DMS114 treated with DMSO at 0.1 percent for 48 hours (cell line): ENCODE measurements at regions not wholly inside any gene's neighbourhood (a gene's known extent, or its start where the extent isn't known, plus 50 kb on each side); places are given as distances from the start of the nearest gene placed in this dataset.

Experiments used
- DNase-seq: peaks from one replicate; lab custom pipeline; 2025; ENCODE audit not compliant: unreplicated experiment; lab: John Stamatoyannopoulos, UW

- DNase-seq: no peak
Measured at GRCh38 chr11:91773090-91773489, 451.5 kb upstream of the FAT3 start.

DNA sequence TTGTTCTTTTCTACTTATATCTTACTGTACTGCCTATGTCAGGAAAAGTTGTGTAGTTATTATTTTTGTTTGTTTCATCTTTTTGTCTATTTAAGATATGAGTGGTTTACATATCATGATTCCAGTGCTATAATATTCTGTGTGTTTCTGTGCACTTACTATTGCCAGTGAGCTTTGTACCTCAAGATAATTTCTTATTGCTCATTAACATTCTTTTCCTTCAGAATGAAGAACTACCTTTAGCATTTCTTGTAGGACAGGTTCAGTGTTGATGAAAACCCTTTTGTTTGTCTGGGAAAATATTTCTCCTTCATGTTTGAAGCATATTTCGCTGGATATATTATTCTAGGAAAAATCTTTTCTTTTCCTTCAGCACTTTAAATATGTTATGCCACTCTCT is 452.7 kb upstream of the FAT3 start:
- DNase-seq: no peak

- DNase-seq: no peak
Measured at GRCh38 chr11:91768783-91769182, 455.8 kb upstream of the FAT3 start.

- no peak for DNase-seq
Measured at GRCh38 chr11:91763331-91763730, 461.3 kb upstream of the FAT3 start.

- no peak for DNase-seq
Measured at GRCh38 chr11:91761406-91762025, 463.1 kb upstream of the FAT3 start.

DNA sequence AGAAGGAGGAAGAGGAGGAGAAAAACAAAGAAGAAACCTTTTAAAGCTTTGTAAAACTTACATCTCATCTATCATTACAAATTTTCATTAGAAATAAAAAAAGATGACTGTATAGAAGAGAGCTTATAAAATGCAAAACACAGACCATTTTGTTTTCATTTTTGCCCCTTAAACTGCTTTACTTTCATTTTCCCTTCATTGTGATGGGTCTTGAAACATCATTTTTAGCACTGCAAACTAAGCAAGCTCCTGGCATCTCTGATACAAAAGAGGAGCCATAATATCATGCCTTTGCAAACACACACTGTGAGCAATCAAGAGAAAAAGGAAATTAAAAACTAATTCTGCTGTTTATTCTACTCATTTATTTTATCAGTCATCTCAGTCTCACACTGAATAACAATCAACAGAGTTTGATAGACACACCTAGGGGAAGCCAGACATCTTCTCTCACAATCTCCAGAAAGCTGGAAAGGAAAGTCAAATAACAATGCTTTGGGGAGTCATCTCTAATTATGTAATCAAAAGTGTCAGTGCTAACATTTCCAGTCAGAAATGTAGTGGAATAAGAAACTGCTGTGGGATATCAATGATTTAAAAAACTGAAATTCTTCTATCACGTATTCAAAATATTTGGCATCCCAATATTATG is 467.7 kb upstream of the FAT3 start:
- no peak for DNase-seq

- no peak for DNase-seq
Measured at GRCh38 chr11:91755951-91756707, 468.5 kb upstream of the FAT3 start.

GRCh38 chr11:91755526-91755925 is 469.1 kb upstream of the FAT3 start:
- DNase-seq: no peak

DNA sequence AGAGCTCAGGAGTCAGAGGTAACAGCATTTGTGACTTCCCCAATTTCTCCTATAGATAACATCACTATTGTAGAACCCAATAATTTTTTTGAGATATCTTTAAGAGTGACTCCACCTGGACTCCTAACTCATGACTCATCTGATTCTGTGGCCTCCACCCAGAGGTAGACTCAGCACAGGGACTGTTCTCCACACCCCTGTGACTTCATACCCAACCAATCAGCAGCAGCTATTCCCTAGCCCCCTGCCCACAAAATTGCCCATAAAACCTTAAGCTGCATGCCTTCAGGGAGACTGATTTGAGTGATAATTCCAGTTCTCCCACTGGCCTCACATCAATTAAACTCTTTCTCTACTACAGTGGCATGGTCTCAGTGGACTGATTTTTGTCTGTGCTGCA is 475.4 kb upstream of the FAT3 start:
- no peak for DNase-seq

- no peak for DNase-seq
Measured at GRCh38 chr11:91742155-91742554, 482.5 kb upstream of the FAT3 start.

DNA sequence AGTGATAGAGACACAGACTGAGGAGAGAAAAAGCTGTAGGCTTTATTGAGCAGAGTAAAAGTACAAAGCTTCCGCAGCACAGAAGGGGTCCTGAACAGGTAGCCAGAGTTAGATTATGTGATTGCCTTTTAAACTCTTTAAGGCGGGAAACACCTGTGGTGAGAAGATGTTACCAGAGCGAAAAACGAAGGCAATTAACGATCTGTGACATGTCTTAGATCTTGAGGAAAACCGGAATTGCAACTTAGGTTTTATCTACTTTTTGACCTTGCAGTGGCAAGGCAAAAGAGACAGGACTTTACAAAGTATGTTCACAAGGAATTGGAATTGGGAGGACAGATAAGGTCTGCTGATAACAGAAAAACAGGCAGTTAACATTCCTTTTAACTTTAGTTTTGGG is 493.6 kb upstream of the FAT3 start:
- no peak for DNase-seq

GRCh38 chr11:91730620-91731019 is 494.0 kb upstream of the FAT3 start:
- DNase-seq: no peak

- DNase-seq: no peak
Measured at GRCh38 chr11:91730057-91730456, 494.6 kb upstream of the FAT3 start.

GRCh38 chr11:91717169-91717568 is 507.4 kb upstream of the FAT3 start:
- no peak for DNase-seq

DNA sequence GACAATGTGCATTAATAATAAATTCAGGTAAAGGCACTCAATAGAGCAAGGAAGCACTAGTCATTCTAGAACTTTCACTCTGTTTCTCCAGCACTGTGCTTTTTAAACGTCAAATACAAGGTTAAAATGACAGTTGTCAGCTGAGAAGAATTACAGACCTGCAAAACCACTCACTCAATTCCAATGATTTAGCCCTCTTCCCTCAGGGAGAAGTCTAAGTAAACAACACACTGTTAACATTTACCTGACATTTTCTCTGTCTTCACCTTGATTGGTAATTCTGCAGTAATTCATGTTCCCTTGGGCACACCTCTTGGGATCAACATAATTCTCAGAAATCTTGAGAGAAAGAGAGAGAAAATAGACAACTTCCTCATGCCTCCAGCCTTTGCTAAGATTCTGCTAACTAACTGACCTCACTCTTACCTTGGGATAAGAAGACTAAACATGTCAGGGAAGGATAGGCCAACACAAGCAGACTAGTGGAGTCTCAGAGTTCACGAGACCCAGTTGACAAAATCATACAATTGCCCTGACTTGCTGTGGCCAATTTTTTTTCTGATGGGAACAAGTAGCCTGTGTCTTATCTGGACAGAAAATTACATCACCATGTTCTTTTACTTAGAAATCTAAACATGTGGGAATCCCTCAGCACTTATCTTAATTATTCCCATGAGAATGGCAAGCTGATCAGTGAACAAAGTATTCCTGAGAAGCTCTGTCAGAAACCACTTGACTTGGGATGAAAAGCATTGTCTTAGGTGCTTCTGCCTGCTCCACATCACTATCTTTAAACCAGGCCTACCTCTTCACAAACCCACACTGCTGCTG is 516.8 kb upstream of the FAT3 start:
- DNase-seq: no peak

DNA sequence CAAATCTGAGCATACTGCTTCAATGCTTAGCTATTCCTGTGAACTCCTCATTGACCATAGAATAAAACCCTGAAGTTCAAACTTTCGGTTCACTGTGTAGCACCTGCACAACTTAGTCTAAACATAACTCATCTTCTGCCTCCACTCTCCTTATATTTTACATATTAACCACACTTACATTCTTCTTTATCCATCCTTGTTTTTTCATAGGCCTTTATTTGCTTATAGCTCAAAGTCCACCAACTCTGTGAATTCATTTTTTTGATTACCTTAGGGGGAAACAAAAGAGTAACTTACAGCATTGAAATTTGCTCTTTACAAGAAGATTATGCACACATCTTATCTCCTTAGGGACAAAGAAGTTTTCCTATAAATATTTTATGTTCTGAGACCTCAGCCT is 521.6 kb upstream of the FAT3 start:
- no peak for DNase-seq

- no peak for DNase-seq
Measured at GRCh38 chr11:91700854-91701253, 523.8 kb upstream of the FAT3 start.

DNA sequence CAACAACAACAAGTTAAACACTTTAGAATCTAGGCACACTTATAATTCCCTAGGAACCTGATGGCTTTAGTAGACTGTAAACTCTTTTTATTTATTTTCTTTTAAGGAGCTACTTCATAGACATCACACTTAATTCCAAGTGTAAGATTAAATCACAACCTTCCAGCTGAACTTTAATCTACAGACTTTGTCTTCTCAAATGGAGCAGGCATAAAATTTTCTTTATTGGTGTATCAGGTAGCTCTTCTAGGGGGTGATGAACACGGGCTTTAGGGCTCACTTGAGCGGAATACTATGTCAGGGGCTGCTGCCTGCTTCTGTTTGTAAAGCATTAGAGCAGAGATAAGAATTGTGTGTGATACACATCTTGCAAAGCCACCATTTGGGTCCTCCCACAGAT is 525.8 kb upstream of the FAT3 start:
- DNase-seq: no peak

DNA sequence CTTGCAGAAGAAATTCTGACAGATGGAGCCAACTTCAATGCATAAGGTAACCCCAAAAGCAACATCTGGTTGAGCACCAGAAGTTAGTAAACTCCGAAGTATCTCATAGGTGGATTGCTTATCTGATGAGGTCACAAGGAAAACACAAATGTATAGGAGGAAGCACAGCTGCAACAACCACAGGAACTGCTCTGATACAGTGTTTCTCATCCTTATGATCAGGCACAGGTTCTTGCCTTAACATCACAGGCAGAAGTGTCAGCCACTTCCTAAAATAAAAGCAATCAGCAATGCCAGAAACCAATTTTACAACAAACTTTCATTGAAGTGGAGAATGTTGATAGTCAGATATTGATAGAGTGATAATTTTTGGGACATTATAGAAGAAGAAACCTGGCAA is 530.3 kb upstream of the FAT3 start:
- no peak for DNase-seq

GRCh38 chr11:91691872-91692271 is 532.7 kb upstream of the FAT3 start:
- DNase-seq: no peak

- no peak for DNase-seq
Measured at GRCh38 chr11:91688672-91689071, 535.9 kb upstream of the FAT3 start.

DNA sequence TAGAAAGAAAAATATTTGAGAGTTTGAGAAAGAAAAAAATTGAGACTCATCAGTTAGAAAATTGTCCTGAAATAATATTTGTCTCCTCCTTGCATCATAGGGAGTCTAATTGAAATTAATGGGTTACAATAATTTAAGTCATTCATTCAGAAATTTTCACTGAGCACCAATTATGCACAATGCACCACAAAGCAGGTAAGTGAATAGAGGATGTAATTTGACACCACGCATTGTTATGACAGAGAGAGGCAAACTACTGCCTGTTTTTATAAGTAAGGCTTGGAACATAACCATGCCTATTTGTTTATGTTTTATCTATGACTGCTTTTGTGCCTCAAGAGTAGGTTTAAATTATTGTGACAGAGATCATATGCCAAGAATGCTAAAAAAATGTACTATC is 537.9 kb upstream of the FAT3 start:
- no peak for DNase-seq
